H9 (cell line): ENCODE measurements at regions not wholly inside any gene's neighbourhood (a gene's known extent, or its start where the extent isn't known, plus 50 kb on each side); places are given as distances from the start of the nearest gene placed in this dataset.

Experiments
- DNase-seq: peaks from one replicate; pipeline ENCODE4 v3.0.0-alpha.2; 2017
- H2AFZ ChIP-seq: one replicate; pipeline ENCODE4 v1.6.1; 2013; ENCODE audit warnings: mild to moderate bottlenecking, low read length, control low read depth, moderate library complexity
- H2AK5ac ChIP-seq: 2 replicates; pipeline ENCODE4 v1.6.1; 2013; ENCODE audit warnings: low read length, control low read depth, mixed read lengths; ENCODE audit not compliant: insufficient read length
- H2BK120ac ChIP-seq: one replicate; pipeline ENCODE4 v1.6.1; 2013; ENCODE audit warnings: low read depth, mild to moderate bottlenecking, low read length, control low read depth, inconsistent platforms; ENCODE audit not compliant: poor library complexity, severe bottlenecking
- H2BK12ac ChIP-seq: 2 replicates; pipeline ENCODE4 v1.6.1; 2013; ENCODE audit warnings: low read length, control low read depth, mixed read lengths, low read depth; ENCODE audit not compliant: insufficient read length
- H2BK15ac ChIP-seq: 2 replicates; pipeline ENCODE4 v1.6.1; 2013; ENCODE audit warnings: low read depth, low read length, control low read depth
- H2BK20ac ChIP-seq: one replicate; pipeline ENCODE4 v1.6.1; 2013; ENCODE audit warnings: low read depth, mild to moderate bottlenecking, low read length, control low read depth, inconsistent platforms; ENCODE audit not compliant: poor library complexity, severe bottlenecking
- H2BK5ac ChIP-seq: 2 replicates; pipeline ENCODE4 v1.6.1; 2013; ENCODE audit warnings: low read length, control low read depth, mixed read lengths; ENCODE audit not compliant: insufficient read length
- H3K14ac ChIP-seq: 2 replicates; pipeline ENCODE4 v1.6.1; 2013; ENCODE audit warnings: low read length, control low read depth; ENCODE audit not compliant: insufficient read depth
- H3K18ac ChIP-seq: 2 replicates; pipeline ENCODE4 v1.6.1; 2013; ENCODE audit warnings: low read depth, mild to moderate bottlenecking, mixed read lengths, low read length, control low read depth; ENCODE audit not compliant: insufficient read length
- H3K23ac ChIP-seq: 2 replicates; pipeline ENCODE4 v1.6.1; 2013; ENCODE audit warnings: low read length, control low read depth, mixed read lengths, low read depth; ENCODE audit not compliant: insufficient read length
- H3K23me2 ChIP-seq: 2 replicates; pipeline ENCODE4 v1.6.1; 2013; ENCODE audit warnings: low read depth, mild to moderate bottlenecking, mixed read lengths, low read length, control low read depth; ENCODE audit not compliant: insufficient read length, poor library complexity, severe bottlenecking
- H3K27ac ChIP-seq: 2 replicates; pipeline ENCODE4 v1.5.1; 2013; ENCODE audit warnings: low read length, control low read depth, mixed read lengths, low read depth; ENCODE audit not compliant: insufficient read length
- H3K27me3 ChIP-seq: 2 replicates; pipeline ENCODE4 v1.6.1; 2013; ENCODE audit warnings: low read length, control low read depth, inconsistent platforms; ENCODE audit not compliant: insufficient read depth
- H3K4ac ChIP-seq: 2 replicates; pipeline ENCODE4 v1.6.1; 2013; ENCODE audit warnings: low read depth, mild to moderate bottlenecking, control low read depth, inconsistent platforms, low read length, moderate library complexity
- H3K4me1 ChIP-seq: 2 replicates; pipeline ENCODE4 v1.6.1; 2013; ENCODE audit warnings: low read length, control low read depth, inconsistent platforms; ENCODE audit not compliant: insufficient read depth
- H3K4me2 ChIP-seq: 2 replicates; pipeline ENCODE4 v1.6.1; 2013; ENCODE audit warnings: low read length, control low read depth, mixed read lengths; ENCODE audit not compliant: insufficient read length, insufficient read depth
- H3K56ac ChIP-seq: 2 replicates; pipeline ENCODE4 v1.6.1; 2013; ENCODE audit warnings: low read depth, mild to moderate bottlenecking, mixed read lengths, low read length, control low read depth; ENCODE audit not compliant: insufficient read length
- H3K79me1 ChIP-seq: 2 replicates; pipeline ENCODE4 v1.6.1; 2013; ENCODE audit warnings: low read depth, mild to moderate bottlenecking, moderate library complexity, low read length, control low read depth, inconsistent platforms; ENCODE audit not compliant: insufficient read depth, poor library complexity, severe bottlenecking
- H3K79me2 ChIP-seq: 2 replicates; pipeline ENCODE4 v1.6.1; 2013; ENCODE audit warnings: low read length, control low read depth, inconsistent platforms; ENCODE audit not compliant: insufficient read depth
- H3K9ac ChIP-seq: 2 replicates; pipeline ENCODE4 v1.6.1; 2013; ENCODE audit warnings: low read length, control low read depth, mixed read lengths; ENCODE audit not compliant: insufficient read length; ENCODE audit errors: extremely low read depth
- H3K9me3 ChIP-seq: one replicate; pipeline ENCODE4 v1.6.1; 2013; ENCODE audit warnings: low read depth, low read length, inconsistent platforms; ENCODE audit not compliant: control insufficient read depth
- H3T11ph ChIP-seq: one replicate; pipeline ENCODE4 v1.6.1; 2013; ENCODE audit warnings: mild to moderate bottlenecking, low read length, control low read depth, inconsistent platforms
- H4K20me1 ChIP-seq: one replicate; pipeline ENCODE4 v1.6.1; 2013; ENCODE audit not compliant: control insufficient read depth, insufficient read length, insufficient read depth
- H4K5ac ChIP-seq: 2 replicates; pipeline ENCODE4 v1.6.1; 2013; ENCODE audit warnings: low read depth, mild to moderate bottlenecking, mixed read lengths, low read length, control low read depth; ENCODE audit not compliant: insufficient read length
- H4K8ac ChIP-seq: replicated peaks from 2 replicates; pipeline ENCODE4 v1.6.1; 2013; ENCODE audit warnings: low read length, control low read depth, mixed read lengths, low read depth; ENCODE audit not compliant: insufficient read length
- H4K91ac ChIP-seq: 2 replicates; pipeline ENCODE4 v1.6.1; 2013; ENCODE audit warnings: low read depth, mild to moderate bottlenecking, moderate library complexity, mixed read lengths, low read length, control low read depth; ENCODE audit not compliant: insufficient read length
- H3K27ac Mint-ChIP-seq, 3 experiments: 2 replicates in 2 of 3; 3 replicates in 1 of 3; pipeline ENCODE4 v1.8.0; 2020 to 2021; ENCODE audit warnings: mixed read lengths in 3 of 3, mild to moderate bottlenecking in 1 of 3, moderate library complexity in 1 of 3
- H3K27me3 Mint-ChIP-seq: 2 replicates; pipeline ENCODE4 v1.8.0; 2021; ENCODE audit warnings: low read depth, mild to moderate bottlenecking, moderate library complexity, mixed read lengths
- H3K36me3 Mint-ChIP-seq, 3 experiments: 2 replicates in 2 of 3; 3 replicates in 1 of 3; pipeline ENCODE4 v1.8.0; 2020 to 2021; ENCODE audit warnings: low read depth in 3 of 3, mixed read lengths in 3 of 3; ENCODE audit not compliant: insufficient read depth in 1 of 3
- H3K4me1 Mint-ChIP-seq, 2 experiments: 2 replicates each; pipeline ENCODE4 v1.8.0; 2020; ENCODE audit warnings: mixed read lengths in 2 of 2
- H3K4me3 Mint-ChIP-seq, 2 experiments: 2 replicates in 1 of 2; 3 replicates in 1 of 2; pipeline ENCODE4 v1.8.0; 2020 to 2021; ENCODE audit warnings: mild to moderate bottlenecking in 2 of 2, mixed read lengths in 2 of 2, moderate library complexity in 1 of 2
- H3K9me3 Mint-ChIP-seq, 2 experiments: 2 replicates in 1 of 2; 3 replicates in 1 of 2; pipeline ENCODE4 v1.8.0; 2020; ENCODE audit warnings: mild to moderate bottlenecking in 2 of 2, mixed read lengths in 2 of 2, moderate library complexity in 1 of 2
- CTCF ChIP-seq: fragments of 200-600 bp; sonication (generic); conservative IDR thresholded peaks from 3 replicates; pipeline ENCODE4 v1.8.0; 2021; ENCODE audit warnings: antibody characterized with exemption, mild to moderate bottlenecking
- WGBS: extraction: QIAGEN DNeasy Blood & Tissue Kit; methylation state at CpG from one replicate; pipeline ENCODE4 v1.1.7; 2013; ENCODE audit warnings: missing lambda C conversion rate, low lambda C conversion rate, mixed read lengths; ENCODE audit not compliant: insufficient read length; ENCODE audit errors: extremely low coverage; 5-methylcytosine and 5-hydroxymethylcytosine counted together

DNA sequence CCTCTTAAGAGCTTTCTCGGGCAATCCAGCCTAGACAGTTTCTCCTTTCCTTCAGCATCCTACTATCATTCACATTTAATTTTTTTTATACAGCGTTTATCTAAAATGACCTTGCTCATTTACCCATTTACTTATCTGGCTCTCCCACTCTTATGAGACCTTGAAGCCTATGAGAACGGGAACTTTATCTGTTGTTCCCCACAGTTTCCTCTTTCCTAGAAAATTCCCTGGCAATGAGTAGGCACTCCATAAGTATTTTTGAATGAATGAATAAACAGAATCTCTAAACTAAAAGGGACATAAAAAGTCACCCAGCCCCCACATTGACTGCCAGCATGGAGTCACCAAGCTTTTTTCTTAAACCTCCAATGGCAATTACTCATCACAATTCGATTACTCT lies 353.2 kb downstream of the METTL4 start:
- Histone ChIP-seq H3K27me3 (no peaks in the 10 kb centered on the region), H3K27ac (no peak overlapping the region), H2BK20ac (no peak overlapping the region), H4K5ac (no peak overlapping the region), H3K9me3 (no peaks in the 10 kb centered on the region), H2BK12ac (no peak overlapping the region), H4K20me1 (no peaks in the 10 kb centered on the region), H3K23me2 (no peaks in the 10 kb centered on the region), H4K91ac (no peak overlapping the region), H3K4ac (no peak overlapping the region), H2AFZ (no peak overlapping the region), H3K4me1 (no peaks in the 10 kb centered on the region), H2BK120ac (no peak overlapping the region), H3K23ac (no peak overlapping the region), H2AK5ac (no peak overlapping the region), H3K56ac (no peak overlapping the region), H3K14ac (no peak overlapping the region), H2BK5ac (no peak overlapping the region), H3K18ac (no peak overlapping the region), H2BK15ac (no peak overlapping the region), H3K79me2 (no peaks in the 10 kb centered on the region), H3K79me1 (no peaks in the 10 kb centered on the region), H4K8ac (no peak overlapping the region), H3K9ac (no peak overlapping the region), H3T11ph (no peak overlapping the region), H3K4me2 (no peak overlapping the region)
- Mint-ChIP-seq H3K36me3 (no peaks in the 10 kb centered on the region; a peak in 1 of 7 replicates), H3K9me3 (peaks cover 2 to 9% of the 10 kb centered on the region in 2 experiments; a peak in 2 of 5 replicates), H3K4me3 (no peak overlapping the region), H3K4me1 (0 out of 4 replicates have a peak, but pooled peaks cover 0 to 4% of the 10 kb centered on the region in 2 experiments), H3K27me3 (no peaks in the 10 kb centered on the region; the same call in none of the 2 replicates), H3K27ac (no peak overlapping the region; a peak in 1 of 7 replicates)
- WGBS = no CpG with 5 or more reads among the region's 4 CpGs
- DNase-seq = no peak
- TF ChIP-seq CTCF = no peak
